Caco-2 (cell line): ENCODE measurements at regions not wholly inside any gene's neighbourhood (a gene's known extent, or its start where the extent isn't known, plus 50 kb on each side); places are given as distances from the start of the nearest gene placed in this dataset.

Source experiments
- BruUV-seq: library from RNA; stranded (reverse); fragments of 400-500 nt; replicated peaks from 2 replicates; lab custom pipeline; 2021; lab: Mats Ljungman, UMichigan
- CTCF ChIA-PET: fragments of 300-600 bp; sonication (Branson Sonifier 250); formaldehyde crosslinking; loops from one replicate; lab custom pipeline; 2022; ENCODE audit warnings: antibody characterized with exemption; lab: Charles Lee
- POLR2A ChIA-PET: fragments of 300-600 bp; sonication (Branson Sonifier 250); formaldehyde crosslinking; loops from one replicate; lab custom pipeline; 2022; ENCODE audit warnings: antibody characterized with exemption; lab: Charles Lee
- DNase-seq, 2 experiments: peaks; one replicate each; pipeline versions ENCODE4 v3.0.0 to v3.0.0-alpha.2; 2020 to 2022
- H3K27me3 ChIP-seq: replicated peaks from 2 replicates; pipeline ENCODE4 v1.6.0; 2011; ENCODE audit warnings: low read length; ENCODE audit not compliant: control insufficient read depth, insufficient read depth
- H3K36me3 ChIP-seq: 2 replicates; pipeline ENCODE4 v1.5.1; 2011; ENCODE audit warnings: low read length; ENCODE audit not compliant: control insufficient read depth, insufficient read depth
- H3K4me1 ChIP-seq: fragments of 250-450 bp; sonication (Bioruptor Pico); 2 replicates; pipeline ENCODE4 v1.5.1; 2020; ENCODE audit warnings: mild to moderate bottlenecking
- H3K4me3 ChIP-seq: 2 replicates; pipeline ENCODE4 v1.5.1; 2011; ENCODE audit warnings: low read depth, mild to moderate bottlenecking, control low read depth, low read length
- H3K9me3 ChIP-seq: fragments of 250-450 bp; sonication (Bioruptor Pico); 2 replicates; pipeline ENCODE4 v1.5.1; 2020; ENCODE audit warnings: mild to moderate bottlenecking, moderate library complexity
- H3K27ac Mint-ChIP-seq: one replicate; pipeline ENCODE4 v1.8.0; 2022; ENCODE audit warnings: mixed read lengths; ENCODE audit not compliant: unreplicated experiment
- H3K27me3 Mint-ChIP-seq: one replicate; pipeline ENCODE4 v1.8.0; 2022; ENCODE audit warnings: mixed read lengths; ENCODE audit not compliant: insufficient read depth, unreplicated experiment
- H3K36me3 Mint-ChIP-seq: one replicate; pipeline ENCODE4 v1.8.0; 2022; ENCODE audit warnings: mild to moderate bottlenecking, mixed read lengths; ENCODE audit not compliant: insufficient read depth, unreplicated experiment
- H3K4me1 Mint-ChIP-seq: one replicate; pipeline ENCODE4 v1.8.0; 2022; ENCODE audit warnings: low read depth, mixed read lengths; ENCODE audit not compliant: unreplicated experiment
- H3K4me3 Mint-ChIP-seq: one replicate; pipeline ENCODE4 v1.8.0; 2022; ENCODE audit warnings: mild to moderate bottlenecking, moderate library complexity, mixed read lengths; ENCODE audit not compliant: unreplicated experiment
- H3K9me3 Mint-ChIP-seq: one replicate; pipeline ENCODE4 v1.8.0; 2022; ENCODE audit warnings: mixed read lengths; ENCODE audit not compliant: unreplicated experiment
- intact Hi-C: fragments of 100-400 bp; cut with micrococcal nuclease; formaldehyde crosslinking; loops from one replicate; pipeline ENCODE4 v1.10.0; 2022; ENCODE audit not compliant: unreplicated experiment
- TF ChIP-seq, protein P1 (sequence below), 2 experiments: fragments of 200-600 bp in 1 of 2; IDR thresholded peaks; 1 replicate in 1 of 2; 2 replicates in 1 of 2; pipeline versions ENCODE4 v1.5.1 to v1.8.0; 2011 to 2022; ENCODE audit warnings: antibody characterized with exemption in 1 of 2, control low read depth in 1 of 2, inconsistent platforms in 1 of 2, low read depth in 1 of 2, low read length in 1 of 2, mild to moderate bottlenecking in 1 of 2, moderate library complexity in 1 of 2; ENCODE audit not compliant: insufficient read depth in 1 of 2, severe bottlenecking in 1 of 2, unreplicated experiment in 1 of 2

DNA sequence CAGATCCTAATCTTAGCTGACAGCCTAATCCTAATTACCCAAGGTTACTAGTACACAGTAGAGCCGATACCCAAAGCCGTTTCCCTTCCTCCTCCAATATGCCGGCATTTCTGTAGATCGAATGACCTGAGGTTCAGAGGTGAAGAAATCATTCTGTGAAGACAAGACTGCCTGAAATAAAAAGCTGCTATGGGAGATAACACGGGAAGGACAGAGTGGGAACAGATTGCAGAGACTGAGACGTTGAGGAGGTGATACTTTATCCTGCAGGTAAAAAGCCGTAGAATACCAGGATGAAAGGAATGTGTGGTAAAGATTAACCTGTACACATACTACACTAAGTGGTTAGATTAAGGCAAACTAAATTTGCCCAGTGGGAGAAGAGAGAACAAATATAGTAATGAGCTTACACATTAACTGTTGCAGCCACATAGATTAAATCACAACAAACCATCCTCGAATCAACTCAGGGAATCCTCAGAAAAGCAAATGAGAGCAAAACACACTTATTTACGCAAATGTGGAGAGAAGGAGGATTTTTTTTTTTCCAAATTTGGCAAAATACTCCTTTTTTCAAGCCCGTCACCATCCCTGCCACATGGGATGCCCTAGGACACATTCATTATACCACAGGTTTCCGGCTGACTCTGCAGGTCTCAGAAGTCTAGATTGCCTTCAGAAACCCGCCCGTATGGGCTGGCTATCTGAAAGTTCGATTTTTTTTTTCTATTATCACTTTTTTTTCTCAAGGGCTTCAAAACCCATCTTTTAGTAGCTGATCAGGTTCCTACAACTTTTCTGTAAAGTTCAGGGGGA lies 188.0 kb downstream of the TTC8 start:
- no peaks in the 10 kb centered on the region for H3K9me3 ChIP-seq
- H3K27me3 Mint-ChIP-seq: no peaks in the 10 kb centered on the region
- CTCF ChIA-PET: interaction anchor here (0.6 to 1.8 kb wide), 6 partner anchors 15 to 1019 kb away, joined by 3 to 8 read pairs (median 4); partner anchors contain the start of gene GALC
- intact Hi-C loops: loop anchor here (1.0 to 5.0 kb wide), 7 partner anchors 190 to 520 kb away; partner anchors contain the start of genes EML5 and ZC3H14
- POLR2A ChIA-PET: interaction anchor here (0.7 kb wide), 2 partner anchors 629 to 1736 kb away, joined by 3 to 5 read pairs; no protein-coding TSS in a partner anchor
- no peaks in the 10 kb centered on the region for H3K36me3 ChIP-seq
- peak overlapping the region; percentile 12 for H3K27ac Mint-ChIP-seq
- TF ChIP-seq, protein P1, sequence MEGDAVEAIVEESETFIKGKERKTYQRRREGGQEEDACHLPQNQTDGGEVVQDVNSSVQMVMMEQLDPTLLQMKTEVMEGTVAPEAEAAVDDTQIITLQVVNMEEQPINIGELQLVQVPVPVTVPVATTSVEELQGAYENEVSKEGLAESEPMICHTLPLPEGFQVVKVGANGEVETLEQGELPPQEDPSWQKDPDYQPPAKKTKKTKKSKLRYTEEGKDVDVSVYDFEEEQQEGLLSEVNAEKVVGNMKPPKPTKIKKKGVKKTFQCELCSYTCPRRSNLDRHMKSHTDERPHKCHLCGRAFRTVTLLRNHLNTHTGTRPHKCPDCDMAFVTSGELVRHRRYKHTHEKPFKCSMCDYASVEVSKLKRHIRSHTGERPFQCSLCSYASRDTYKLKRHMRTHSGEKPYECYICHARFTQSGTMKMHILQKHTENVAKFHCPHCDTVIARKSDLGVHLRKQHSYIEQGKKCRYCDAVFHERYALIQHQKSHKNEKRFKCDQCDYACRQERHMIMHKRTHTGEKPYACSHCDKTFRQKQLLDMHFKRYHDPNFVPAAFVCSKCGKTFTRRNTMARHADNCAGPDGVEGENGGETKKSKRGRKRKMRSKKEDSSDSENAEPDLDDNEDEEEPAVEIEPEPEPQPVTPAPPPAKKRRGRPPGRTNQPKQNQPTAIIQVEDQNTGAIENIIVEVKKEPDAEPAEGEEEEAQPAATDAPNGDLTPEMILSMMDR (IDR thresholded peaks at IDR 0.05; ENCODE audit: insufficient read depth in 1 of 2, low read depth in 1 of 2, low read length in 1 of 2, severe bottlenecking in 1 of 2, unreplicated experiment in 1 of 2): no peak
- BruUV-seq: no TSS peak
- no peaks in the 10 kb centered on the region for H3K27me3 ChIP-seq
- no peaks in the 10 kb centered on the region for H3K36me3 Mint-ChIP-seq
- H3K4me3 ChIP-seq: peak overlapping the region; percentile 45
- H3K4me3 Mint-ChIP-seq: peak overlapping the region; percentile 68
- H3K9me3 Mint-ChIP-seq: peaks cover 15% of the 10 kb centered on the region
- DNase-seq: peak; percentile 53 to 71
- peaks cover 6% of the 10 kb centered on the region for H3K4me1 ChIP-seq
- peaks cover 7% of the 10 kb centered on the region for H3K4me1 Mint-ChIP-seq

DNA sequence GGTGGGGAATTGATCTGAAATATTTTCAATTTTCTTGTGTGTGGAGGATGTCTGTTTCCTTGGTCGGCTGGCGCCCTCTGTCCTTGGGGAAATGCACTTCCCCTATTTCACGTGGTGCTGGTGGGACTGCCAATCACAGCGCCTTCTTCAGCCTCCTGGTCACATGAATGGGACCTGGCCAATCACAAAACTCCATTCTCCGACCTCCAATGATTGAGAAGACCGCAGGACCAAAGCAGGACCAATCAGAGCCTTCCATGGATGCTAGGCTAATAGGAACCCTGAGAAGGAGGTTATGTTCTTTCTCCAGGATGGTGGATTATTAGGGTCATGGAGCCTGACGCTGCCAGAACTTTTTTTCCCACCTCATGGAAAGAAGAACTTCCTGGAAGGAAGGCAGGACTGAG lies 188.7 kb downstream of the TTC8 start:
- H3K27me3 Mint-ChIP-seq: no peaks in the 10 kb centered on the region
- H3K4me1 Mint-ChIP-seq: peaks cover 7% of the 10 kb centered on the region
- no peaks in the 10 kb centered on the region for H3K36me3 Mint-ChIP-seq
- intact Hi-C loops: loop anchor here (1.0 to 5.0 kb wide), 7 partner anchors 190 to 521 kb away; partner anchors contain the start of genes EML5 and ZC3H14
- H3K9me3 Mint-ChIP-seq: peaks cover 15% of the 10 kb centered on the region
- H3K4me3 Mint-ChIP-seq: peak overlapping the region; percentile 68
- ChIA-PET CTCF (interaction anchor here (0.6 to 1.8 kb wide), 2 partner anchors 346 to 1020 kb away, joined by 6 to 8 read pairs; partner anchors contain the start of gene GALC), POLR2A (no interaction called here)
- H3K36me3 ChIP-seq: no peaks in the 10 kb centered on the region
- peak overlapping the region; percentile 45 for H3K4me3 ChIP-seq
- BruUV-seq: no TSS peak
- H3K27ac Mint-ChIP-seq: peak overlapping the region; percentile 12
- H3K27me3 ChIP-seq: no peaks in the 10 kb centered on the region
- DNase-seq: peak; percentile 87 to 95
- H3K9me3 ChIP-seq: no peaks in the 10 kb centered on the region
- TF ChIP-seq, protein P1 (IDR thresholded peaks at IDR 0.05; ENCODE audit: insufficient read depth in 1 of 2, low read depth in 1 of 2, low read length in 1 of 2, severe bottlenecking in 1 of 2, unreplicated experiment in 1 of 2): peak; percentile 34 to 51
- peaks cover 6% of the 10 kb centered on the region for H3K4me1 ChIP-seq

DNA sequence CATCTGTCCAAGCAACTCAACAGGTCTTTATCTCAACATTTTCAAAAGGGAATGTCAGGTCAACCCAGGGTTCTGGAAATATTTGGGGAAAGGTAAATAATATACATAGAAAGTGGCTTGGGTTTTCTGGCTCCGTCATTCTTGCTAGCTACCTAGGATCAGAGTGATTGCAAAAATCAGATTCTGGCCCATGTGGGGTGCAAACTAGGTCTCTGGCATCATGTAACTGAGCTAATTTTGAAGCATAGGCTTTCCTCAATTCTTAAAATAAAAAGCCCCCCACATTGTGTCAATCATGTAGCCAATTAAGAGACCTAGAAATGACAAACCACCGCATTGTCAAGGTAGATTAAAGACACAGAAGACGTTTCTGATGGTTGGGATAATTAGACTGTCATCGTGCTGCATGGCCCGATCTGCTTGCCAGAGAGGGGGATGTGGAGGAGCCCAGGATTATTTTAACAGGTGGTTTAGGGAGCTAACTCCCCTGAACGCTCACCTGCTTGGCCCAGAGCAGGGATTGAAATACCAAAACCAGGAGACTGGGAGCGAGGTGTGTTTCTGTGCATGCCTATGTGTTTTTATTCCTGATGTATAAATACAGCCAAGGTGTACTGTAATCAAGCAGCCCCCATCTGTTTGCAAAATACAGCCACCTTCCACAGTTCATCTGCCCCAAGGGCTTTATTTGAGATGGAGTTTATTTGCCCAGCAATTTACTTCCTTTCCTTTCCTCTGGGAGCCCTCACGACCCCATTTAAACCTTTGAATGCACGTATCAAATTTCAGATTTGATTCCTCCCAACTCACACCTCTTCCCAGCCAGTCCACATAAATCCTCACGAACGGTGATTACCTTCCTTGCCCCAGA lies 189.5 kb downstream of the TTC8 start:
- Mint-ChIP-seq H3K4me1 (peaks cover 7% of the 10 kb centered on the region), H3K27me3 (no peaks in the 10 kb centered on the region), H3K9me3 (peaks cover 15% of the 10 kb centered on the region), H3K4me3 (peak overlapping the region; percentile 68), H3K27ac (peak overlapping the region; percentile 12), H3K36me3 (no peaks in the 10 kb centered on the region)
- peak overlapping the region; percentile 39 for H3K4me3 ChIP-seq
- TSS peak; percentile 72 for BruUV-seq
- DNase-seq: no peak
- intact Hi-C loops: loop anchor here (1.0 to 5.0 kb wide), 7 partner anchors 191 to 522 kb away; partner anchors contain the start of genes EML5 and ZC3H14
- POLR2A ChIA-PET: no interaction called here
- no peaks in the 10 kb centered on the region for H3K36me3 ChIP-seq
- H3K27me3 ChIP-seq: no peaks in the 10 kb centered on the region
- TF ChIP-seq, protein P1 (IDR thresholded peaks at IDR 0.05; ENCODE audit: insufficient read depth in 1 of 2, low read depth in 1 of 2, low read length in 1 of 2, severe bottlenecking in 1 of 2, unreplicated experiment in 1 of 2): no peak
- peaks cover 6% of the 10 kb centered on the region for H3K4me1 ChIP-seq
- CTCF ChIA-PET: no interaction called here
- H3K9me3 ChIP-seq: no peaks in the 10 kb centered on the region
